Dendritic cell treated with granulocyte-macrophage colony-stimulating factor and Interleukin-4, amounts not matched to agents 40 ng/mL and 50 ng/mL, for 4 days (primary cell): ENCODE measurements at regions not wholly inside any gene's neighbourhood (a gene's known extent, or its start where the extent isn't known, plus 50 kb on each side); places are given as distances from the start of the nearest gene placed in this dataset.

Experiments
- H3K27ac Mint-ChIP-seq: one replicate; pipeline ENCODE4 v1.8.0; 2022; ENCODE audit warnings: mild to moderate bottlenecking, mixed read lengths
- H3K27me3 Mint-ChIP-seq: one replicate; pipeline ENCODE4 v1.8.0; 2022; ENCODE audit warnings: mild to moderate bottlenecking, mixed read lengths
- H3K36me3 Mint-ChIP-seq: one replicate; pipeline ENCODE4 v1.8.0; 2022; ENCODE audit warnings: low read depth, mixed read lengths
- H3K4me1 Mint-ChIP-seq: one replicate; pipeline ENCODE4 v1.8.0; 2022; ENCODE audit warnings: low read depth, mixed read lengths
- H3K4me3 Mint-ChIP-seq: one replicate; pipeline ENCODE4 v1.8.0; 2022; ENCODE audit warnings: mild to moderate bottlenecking, moderate library complexity, mixed read lengths
- H3K9me3 Mint-ChIP-seq: one replicate; pipeline ENCODE4 v1.8.0; 2022; ENCODE audit warnings: mixed read lengths
- intact Hi-C: fragments of 100-400 bp; cut with micrococcal nuclease; formaldehyde crosslinking; loops from one replicate; pipeline ENCODE4 v1.15.0; 2022

DNA sequence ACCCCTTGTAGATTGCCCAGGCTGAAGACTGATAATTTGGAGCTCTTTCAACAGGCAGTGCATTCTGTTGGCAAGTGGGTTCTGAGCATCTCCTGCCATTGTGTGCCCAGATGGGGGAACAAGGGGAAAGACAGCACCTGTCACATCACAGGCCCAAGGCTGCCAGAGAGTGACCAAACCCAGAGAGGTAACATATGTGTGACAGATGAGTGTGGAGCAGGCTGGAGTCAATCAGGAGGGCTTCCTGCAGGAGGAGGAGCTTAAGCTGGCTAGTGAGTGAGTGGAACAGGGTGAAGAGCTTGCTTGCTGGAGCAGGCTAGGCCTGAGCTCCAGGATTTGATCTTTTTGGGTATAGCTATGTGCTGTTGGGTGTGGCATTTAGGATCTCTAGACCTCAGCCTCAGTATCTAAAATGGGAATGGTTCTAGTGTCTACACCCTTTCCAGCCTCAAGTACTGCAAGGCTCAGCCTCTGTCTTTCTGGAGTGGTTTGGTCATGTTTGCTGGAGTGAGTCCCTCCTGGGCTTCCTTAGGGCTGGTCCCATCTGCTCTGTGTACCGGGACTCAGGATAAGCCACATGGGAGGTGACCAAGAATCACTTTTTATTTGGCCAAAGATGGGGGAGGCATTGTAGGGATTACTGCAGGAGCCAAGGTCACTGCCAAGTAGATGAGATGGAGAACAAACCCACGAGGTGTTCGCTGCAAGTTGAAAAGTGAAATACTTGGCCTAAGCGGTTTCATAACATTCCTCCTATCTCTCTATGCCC lies 152.4 kb upstream of the TSHZ3 start:
- H3K27me3 Mint-ChIP-seq: no peaks in the 10 kb centered on the region
- H3K4me3 Mint-ChIP-seq: no peak overlapping the region
- H3K36me3 Mint-ChIP-seq: no peaks in the 10 kb centered on the region
- H3K9me3 Mint-ChIP-seq: no peaks in the 10 kb centered on the region
- intact Hi-C loops: no loop called here
- no peak overlapping the region for H3K27ac Mint-ChIP-seq
- no peaks in the 10 kb centered on the region for H3K4me1 Mint-ChIP-seq

DNA sequence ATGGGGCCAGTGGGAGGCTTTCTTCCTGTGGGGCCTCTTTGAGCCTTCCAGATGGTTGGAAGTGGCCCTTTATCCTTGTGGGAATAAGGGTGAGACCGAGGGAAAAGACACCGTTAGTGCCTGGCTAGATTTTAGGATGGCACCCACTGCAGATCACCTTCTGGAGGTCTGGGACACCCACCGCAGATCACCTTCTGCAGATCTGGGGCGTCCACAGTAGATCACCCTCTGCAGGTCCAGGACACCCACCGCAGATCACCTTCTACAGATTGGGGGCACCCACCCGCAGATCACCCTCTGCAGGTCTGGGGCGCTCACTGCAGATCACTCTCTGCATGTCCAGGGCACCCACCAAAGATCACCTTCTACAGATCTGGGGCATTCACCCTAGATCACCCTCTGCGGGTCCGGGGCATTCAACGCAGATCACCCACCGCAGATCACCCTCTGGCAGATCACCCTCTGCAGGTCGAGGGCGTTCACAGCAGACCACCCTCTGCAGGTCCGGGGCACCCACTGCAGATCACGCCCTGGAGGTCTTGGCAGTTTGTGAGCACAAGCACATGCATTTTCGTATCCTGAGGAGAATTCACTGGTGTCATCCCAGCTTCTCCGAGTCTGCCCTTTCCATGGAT lies 153.4 kb upstream of the TSHZ3 start:
- Mint-ChIP-seq H3K9me3 (no peaks in the 10 kb centered on the region), H3K36me3 (no peaks in the 10 kb centered on the region), H3K4me1 (no peaks in the 10 kb centered on the region), H3K27me3 (no peaks in the 10 kb centered on the region), H3K4me3 (no peak overlapping the region), H3K27ac (no peak overlapping the region)
- intact Hi-C loops: no loop called here

DNA sequence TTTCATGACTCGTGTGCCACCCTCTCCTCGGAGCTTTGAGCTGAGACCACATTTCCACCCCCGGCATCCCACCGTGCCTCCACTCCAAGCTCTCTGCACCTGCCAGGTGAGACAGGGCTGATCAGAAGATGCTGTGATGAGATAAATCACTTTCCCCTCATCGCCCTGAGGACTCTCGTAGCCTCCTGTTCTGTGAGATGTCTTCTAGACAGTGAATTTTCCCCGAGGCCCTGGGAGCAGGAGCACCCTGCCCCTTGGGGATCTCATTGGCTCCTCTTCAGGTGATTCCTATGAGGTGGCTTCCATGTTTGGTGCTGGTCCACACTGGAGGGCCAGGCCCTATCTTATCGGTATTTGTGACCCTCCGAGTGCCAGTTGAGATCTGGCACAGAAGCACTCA lies 154.0 kb upstream of the TSHZ3 start:
- no peak overlapping the region for H3K4me3 Mint-ChIP-seq
- no peak overlapping the region for H3K27ac Mint-ChIP-seq
- no peaks in the 10 kb centered on the region for H3K4me1 Mint-ChIP-seq
- H3K36me3 Mint-ChIP-seq: no peaks in the 10 kb centered on the region
- intact Hi-C loops: no loop called here
- no peaks in the 10 kb centered on the region for H3K27me3 Mint-ChIP-seq
- no peaks in the 10 kb centered on the region for H3K9me3 Mint-ChIP-seq

DNA sequence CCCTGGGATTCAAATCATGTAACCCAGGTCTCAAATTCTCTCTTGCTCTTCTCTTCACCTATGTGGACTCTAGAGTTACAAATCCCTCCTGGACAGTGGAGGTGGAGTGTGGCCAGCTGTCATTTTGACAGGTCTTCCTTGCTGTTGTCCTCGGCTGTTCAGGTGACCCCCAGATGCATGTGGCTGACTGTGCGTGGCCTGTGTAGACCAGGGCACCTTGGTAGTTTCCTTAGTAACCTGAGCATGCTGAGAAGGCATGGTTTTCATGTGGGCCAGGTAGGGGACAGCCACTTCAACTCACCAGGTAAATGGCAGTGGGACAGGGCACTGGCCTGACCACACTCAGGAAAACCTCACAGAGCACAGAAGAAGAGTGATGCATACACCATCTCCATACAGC lies 155.0 kb upstream of the TSHZ3 start:
- Mint-ChIP-seq H3K4me1 (no peaks in the 10 kb centered on the region), H3K4me3 (no peak overlapping the region), H3K36me3 (no peaks in the 10 kb centered on the region), H3K9me3 (no peaks in the 10 kb centered on the region), H3K27me3 (no peaks in the 10 kb centered on the region), H3K27ac (no peak overlapping the region)
- intact Hi-C loops: no loop called here

DNA sequence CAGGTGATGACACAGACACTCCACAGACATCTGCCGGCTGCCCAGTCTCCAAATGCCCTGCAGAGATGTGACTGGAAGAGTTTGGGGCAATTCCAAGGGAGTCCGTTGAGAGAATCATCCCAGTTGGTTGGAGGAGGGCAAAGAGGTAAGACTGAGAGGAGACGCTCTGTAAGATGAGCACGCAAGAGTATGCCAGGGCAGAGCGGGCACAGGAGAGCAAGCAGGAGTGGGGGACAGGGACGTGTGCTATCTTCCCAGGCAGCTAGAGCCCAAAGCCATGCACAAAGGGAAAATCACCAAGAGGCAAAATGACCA lies 156.3 kb upstream of the TSHZ3 start:
- H3K36me3 Mint-ChIP-seq: no peaks in the 10 kb centered on the region
- intact Hi-C loops: no loop called here
- no peak overlapping the region for H3K27ac Mint-ChIP-seq
- no peaks in the 10 kb centered on the region for H3K27me3 Mint-ChIP-seq
- no peaks in the 10 kb centered on the region for H3K4me1 Mint-ChIP-seq
- no peak overlapping the region for H3K4me3 Mint-ChIP-seq
- no peaks in the 10 kb centered on the region for H3K9me3 Mint-ChIP-seq

DNA sequence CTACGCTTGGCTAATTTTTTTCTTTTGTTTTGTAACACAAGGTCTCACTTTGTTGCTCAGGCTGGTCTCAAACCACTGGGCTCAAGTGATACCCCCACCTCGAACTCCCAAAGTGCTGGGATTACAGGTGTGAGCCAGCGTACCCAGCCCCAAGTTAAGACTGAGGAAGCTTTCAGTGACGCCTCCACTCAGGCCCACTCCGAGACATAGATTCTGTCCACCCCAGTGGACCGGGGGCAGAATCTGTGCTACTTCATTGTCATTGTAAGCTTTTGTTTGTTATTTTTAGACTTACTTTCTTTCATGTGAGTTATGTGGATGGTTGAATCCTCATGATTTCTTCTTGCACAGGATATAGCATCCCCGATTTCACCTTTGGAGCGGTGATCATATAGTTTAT lies 156.9 kb upstream of the TSHZ3 start:
- intact Hi-C loops: no loop called here
- H3K4me1 Mint-ChIP-seq: no peaks in the 10 kb centered on the region
- no peak overlapping the region for H3K4me3 Mint-ChIP-seq
- no peaks in the 10 kb centered on the region for H3K27me3 Mint-ChIP-seq
- H3K36me3 Mint-ChIP-seq: no peaks in the 10 kb centered on the region
- H3K27ac Mint-ChIP-seq: no peak overlapping the region
- H3K9me3 Mint-ChIP-seq: no peaks in the 10 kb centered on the region

DNA sequence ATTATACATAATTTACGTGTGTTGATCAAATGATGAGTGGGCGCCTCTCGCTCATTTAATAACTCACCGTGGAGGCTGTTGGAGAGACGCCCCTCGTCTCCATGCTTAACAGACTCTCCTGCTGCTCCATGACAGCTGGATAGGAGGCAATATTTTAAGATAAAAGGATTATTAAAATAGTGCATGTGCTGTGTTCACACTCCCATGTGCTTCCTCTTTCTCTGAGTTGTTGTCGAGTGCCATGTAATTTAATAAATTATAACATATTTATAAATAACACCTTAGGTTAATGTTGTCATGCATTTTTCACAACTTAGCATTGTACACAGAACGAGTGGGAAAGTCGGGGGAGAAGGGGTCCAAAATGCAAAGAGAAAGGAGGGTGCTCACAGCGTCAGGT lies 161.4 kb upstream of the TSHZ3 start:
- H3K27me3 Mint-ChIP-seq: no peaks in the 10 kb centered on the region
- intact Hi-C loops: no loop called here
- H3K4me3 Mint-ChIP-seq: no peak overlapping the region
- H3K9me3 Mint-ChIP-seq: no peaks in the 10 kb centered on the region
- H3K4me1 Mint-ChIP-seq: no peaks in the 10 kb centered on the region
- no peak overlapping the region for H3K27ac Mint-ChIP-seq
- H3K36me3 Mint-ChIP-seq: no peaks in the 10 kb centered on the region

DNA sequence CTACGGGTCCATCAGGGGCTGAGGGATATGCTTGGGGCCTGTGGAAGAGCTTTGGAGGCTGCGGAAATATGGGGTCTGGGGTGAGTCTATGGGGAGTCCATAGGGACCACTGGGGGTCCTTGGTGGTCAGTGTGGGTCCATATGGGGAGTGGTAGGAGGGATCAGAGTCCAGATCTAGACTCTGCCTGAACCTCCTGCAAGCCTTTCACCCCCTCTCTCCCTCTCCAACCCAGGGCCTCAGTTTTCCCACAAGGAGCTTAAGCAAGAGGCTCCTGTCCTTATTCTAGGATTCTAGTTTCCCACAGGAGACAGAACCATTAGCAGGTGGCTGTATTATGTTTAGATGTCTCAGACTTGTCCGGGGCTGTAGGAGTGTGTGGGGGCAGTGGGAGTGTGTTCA lies 161.9 kb upstream of the TSHZ3 start:
- Mint-ChIP-seq H3K4me1 (no peaks in the 10 kb centered on the region), H3K27me3 (no peaks in the 10 kb centered on the region), H3K36me3 (no peaks in the 10 kb centered on the region), H3K4me3 (no peak overlapping the region), H3K9me3 (no peaks in the 10 kb centered on the region), H3K27ac (no peak overlapping the region)
- intact Hi-C loops: no loop called here

DNA sequence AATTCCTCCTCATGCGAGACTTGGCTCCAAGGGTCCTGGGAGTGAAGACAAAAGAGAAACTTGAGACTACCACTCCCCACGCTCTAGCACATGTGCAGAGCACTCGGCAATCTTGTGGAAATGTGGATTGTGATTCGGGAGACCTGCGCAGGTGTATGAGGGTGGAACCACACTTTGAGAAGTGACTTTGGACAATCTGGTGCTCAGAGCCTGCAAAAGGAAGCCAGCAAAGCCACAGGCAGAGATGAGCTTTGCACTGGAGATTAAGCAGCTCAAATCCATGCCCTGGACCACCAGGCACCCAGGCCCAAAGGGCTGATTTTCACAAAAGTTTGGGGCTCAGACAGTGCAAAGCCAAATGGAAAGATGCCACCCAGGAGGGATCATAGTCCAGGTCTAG lies 162.5 kb upstream of the TSHZ3 start:
- H3K4me1 Mint-ChIP-seq: no peaks in the 10 kb centered on the region
- H3K4me3 Mint-ChIP-seq: no peak overlapping the region
- H3K27me3 Mint-ChIP-seq: no peaks in the 10 kb centered on the region
- H3K9me3 Mint-ChIP-seq: no peaks in the 10 kb centered on the region
- no peak overlapping the region for H3K27ac Mint-ChIP-seq
- no peaks in the 10 kb centered on the region for H3K36me3 Mint-ChIP-seq
- intact Hi-C loops: no loop called here

DNA sequence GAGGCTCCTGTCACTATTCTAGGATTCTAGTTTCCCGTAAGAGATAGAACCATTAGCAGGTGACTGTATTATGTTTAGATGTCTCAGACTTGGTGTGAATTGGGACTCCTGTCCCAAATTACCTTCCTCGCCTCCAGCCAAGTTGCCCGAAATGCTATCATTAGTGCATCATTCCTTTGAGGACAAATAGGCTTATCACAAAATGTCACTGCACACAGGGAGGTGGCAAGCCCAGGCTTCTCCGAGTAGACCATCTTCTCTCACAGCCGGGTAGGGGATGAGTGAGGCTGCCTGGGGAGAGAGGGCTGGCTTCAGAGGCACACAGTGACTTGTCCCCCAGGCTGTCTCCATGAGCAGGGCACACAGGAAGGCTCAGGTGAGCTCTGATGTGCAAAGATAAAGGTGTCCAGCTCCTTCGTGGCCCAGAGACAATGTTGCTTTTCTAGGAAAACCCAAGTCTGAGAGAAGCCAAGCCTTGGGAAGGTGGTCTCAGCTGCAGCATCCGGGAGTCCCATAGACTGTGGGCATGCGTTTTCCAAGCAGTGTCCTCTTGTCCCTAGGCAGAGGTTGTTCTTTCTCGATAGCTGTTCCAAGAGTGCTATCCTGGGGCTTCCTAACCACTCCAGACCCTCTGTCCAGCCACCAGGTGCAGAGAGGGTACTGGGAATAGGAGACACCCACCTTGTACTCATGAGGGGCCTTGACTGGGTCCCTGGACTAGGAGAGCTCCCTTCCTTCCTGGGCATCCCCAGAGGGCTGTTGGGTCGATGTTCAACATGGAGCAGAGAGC lies 163.1 kb upstream of the TSHZ3 start:
- H3K27ac Mint-ChIP-seq: no peak overlapping the region
- no peaks in the 10 kb centered on the region for H3K4me1 Mint-ChIP-seq
- H3K36me3 Mint-ChIP-seq: no peaks in the 10 kb centered on the region
- H3K27me3 Mint-ChIP-seq: no peaks in the 10 kb centered on the region
- intact Hi-C loops: no loop called here
- no peaks in the 10 kb centered on the region for H3K9me3 Mint-ChIP-seq
- no peak overlapping the region for H3K4me3 Mint-ChIP-seq

DNA sequence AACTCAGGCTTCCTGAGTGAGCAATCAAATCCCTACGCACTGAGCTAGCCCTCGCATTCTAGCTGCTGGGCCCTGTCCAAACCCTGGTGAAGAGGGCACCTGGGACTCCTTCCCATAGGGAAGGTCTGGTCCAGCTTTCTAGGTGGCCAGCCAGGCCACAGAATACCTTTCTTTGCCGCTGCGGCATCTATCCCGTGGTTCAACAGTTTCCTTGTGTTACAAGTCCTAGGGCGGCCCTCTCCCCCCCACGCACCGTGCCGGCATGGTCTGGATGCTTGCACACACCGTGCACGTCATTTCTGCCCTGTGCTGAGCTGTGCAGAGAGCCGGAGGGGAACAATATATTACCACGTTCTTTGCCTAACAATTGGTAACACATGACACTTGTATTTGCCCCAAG lies 164.6 kb upstream of the TSHZ3 start:
- Mint-ChIP-seq H3K9me3 (no peaks in the 10 kb centered on the region), H3K4me3 (no peak overlapping the region), H3K36me3 (no peaks in the 10 kb centered on the region), H3K27ac (no peak overlapping the region), H3K4me1 (no peaks in the 10 kb centered on the region), H3K27me3 (no peaks in the 10 kb centered on the region)
- intact Hi-C loops: no loop called here

DNA sequence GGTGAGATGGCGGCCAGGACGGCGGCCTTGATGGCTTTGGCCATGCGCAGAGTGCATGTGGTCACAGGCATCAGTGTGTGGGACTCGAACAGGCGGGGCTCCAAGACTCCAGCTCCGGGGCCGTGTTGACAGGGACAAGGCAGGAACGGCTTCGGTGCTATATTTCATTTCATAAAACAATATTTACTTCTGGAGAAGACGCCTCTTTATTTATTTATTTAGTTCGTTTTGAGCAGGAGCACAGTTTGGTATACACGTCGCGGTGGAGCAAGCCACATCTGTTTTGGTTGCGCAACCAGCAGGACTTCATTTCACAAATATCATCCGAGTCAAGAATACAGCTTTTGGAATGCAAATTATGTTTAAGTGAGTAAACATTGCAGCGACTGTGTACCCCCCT lies 166.7 kb upstream of the TSHZ3 start:
- Mint-ChIP-seq H3K9me3 (no peaks in the 10 kb centered on the region), H3K36me3 (no peaks in the 10 kb centered on the region), H3K27ac (no peak overlapping the region), H3K4me1 (no peaks in the 10 kb centered on the region), H3K27me3 (no peaks in the 10 kb centered on the region), H3K4me3 (no peak overlapping the region)
- intact Hi-C loops: no loop called here

DNA sequence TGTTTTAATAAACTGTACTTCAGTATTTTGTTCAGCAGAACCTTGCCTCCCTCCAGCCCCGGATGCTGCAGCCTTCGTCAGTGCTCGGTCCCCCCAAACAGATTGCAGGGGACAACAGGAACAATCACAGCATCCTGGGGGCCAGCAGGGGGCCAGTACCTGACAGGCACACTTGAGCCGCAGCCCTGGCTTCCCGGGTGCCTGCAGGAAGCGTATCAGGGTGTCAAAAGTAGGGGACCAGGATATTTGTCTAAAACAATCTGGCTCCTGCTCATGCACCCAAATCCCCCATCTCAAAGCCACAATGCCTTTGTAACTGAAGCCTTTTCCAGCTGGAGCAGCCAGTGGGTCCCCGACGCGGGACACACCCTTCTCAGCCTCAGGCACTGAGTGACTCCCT lies 167.5 kb upstream of the TSHZ3 start:
- Mint-ChIP-seq H3K27ac (no peak overlapping the region), H3K4me3 (no peak overlapping the region), H3K27me3 (no peaks in the 10 kb centered on the region), H3K4me1 (no peaks in the 10 kb centered on the region), H3K9me3 (no peaks in the 10 kb centered on the region), H3K36me3 (no peaks in the 10 kb centered on the region)
- intact Hi-C loops: no loop called here

DNA sequence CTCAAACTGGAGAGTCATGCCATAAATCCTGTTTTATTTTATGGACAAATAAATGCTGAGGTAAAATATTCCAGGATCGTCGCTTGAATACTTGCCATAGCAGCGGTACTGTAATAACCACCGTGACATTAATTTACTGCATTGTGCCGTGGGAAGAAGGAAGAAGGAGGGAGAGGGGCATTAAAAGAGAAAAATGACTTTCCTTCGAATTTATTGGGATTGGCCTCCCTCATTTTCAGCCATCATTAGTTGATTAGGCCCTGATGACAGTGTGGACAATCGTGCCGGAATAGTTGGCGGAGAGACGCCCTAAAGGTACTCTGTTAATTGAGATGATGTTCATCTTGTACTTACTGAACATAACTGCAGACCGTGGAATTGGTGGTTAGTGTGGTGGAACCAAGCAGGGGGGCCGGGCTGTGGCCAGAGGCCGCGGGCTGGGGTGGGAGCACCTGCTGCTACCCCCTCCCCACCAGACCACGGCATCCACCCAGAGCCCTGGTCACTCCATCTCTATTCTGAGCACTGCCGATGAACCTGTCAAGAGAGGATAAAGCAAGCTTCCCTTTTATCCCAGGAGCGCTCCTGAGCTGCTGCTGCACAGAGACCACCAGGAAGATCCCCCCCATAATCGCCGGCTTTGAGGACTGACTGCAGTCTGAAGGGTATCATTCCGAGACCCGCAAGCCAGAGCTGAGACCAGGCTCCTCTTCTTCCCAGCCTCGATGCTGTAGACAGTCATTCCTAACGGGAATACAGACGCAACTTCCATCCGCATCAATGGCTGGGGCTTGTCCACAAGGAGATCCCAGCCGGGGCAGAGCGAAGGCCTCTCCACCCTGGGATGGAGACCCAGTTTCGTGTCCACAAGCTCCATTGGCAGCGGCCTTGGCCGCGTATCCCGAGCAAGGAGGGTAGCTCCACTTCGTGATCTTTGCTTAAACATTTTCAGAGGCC lies 168.3 kb upstream of the TSHZ3 start:
- intact Hi-C loops: no loop called here
- Mint-ChIP-seq H3K4me3 (no peak overlapping the region), H3K4me1 (no peaks in the 10 kb centered on the region), H3K9me3 (no peaks in the 10 kb centered on the region), H3K36me3 (no peaks in the 10 kb centered on the region), H3K27me3 (no peaks in the 10 kb centered on the region), H3K27ac (no peak overlapping the region)
